Heart right ventricle (tissue), 16 donors: ENCODE measurements at regions not wholly inside any gene's neighbourhood (a gene's known extent, or its start where the extent isn't known, plus 50 kb on each side); places are given as distances from the start of the nearest gene placed in this dataset.

Source experiments
- ATAC-seq, 8 donors: fragments of 200-7000 bp; cut with Tn5 transposase; one replicate each; pipeline ENCODE4 v1.9.1; 2020; ENCODE audit warnings: mild to moderate bottlenecking in 8 of 8, moderate library complexity in 8 of 8, moderate number of reproducible peaks in 1 of 8
- DNase-seq, 2 donors: peaks; one replicate each; pipeline ENCODE4 v3.0.0-alpha.2; 2020
- H3K27ac ChIP-seq, 10 donors: fragments of 200-600 bp; sonication (generic) in 2 of 10; one replicate each; pipeline versions ENCODE4 v1.5.0 to v1.8.0; 2020 to 2022; ENCODE audit warnings: mild to moderate bottlenecking in 3 of 10
- H3K27me3 ChIP-seq, 7 donors: fragments of 200-600 bp; one replicate each; pipeline ENCODE4 v1.8.0; 2021 to 2022; ENCODE audit warnings: mild to moderate bottlenecking in 2 of 7
- H3K36me3 ChIP-seq, 9 donors: fragments of 200-600 bp; sonication (generic) in 1 of 9; one replicate each; pipeline versions ENCODE4 v1.5.0 to v1.8.0; 2020 to 2022; ENCODE audit warnings: mild to moderate bottlenecking in 2 of 9
- H3K4me1 ChIP-seq, 9 donors: fragments of 200-600 bp; sonication (generic) in 1 of 9; one replicate each; pipeline versions ENCODE4 v1.5.0 to v1.8.0; 2020 to 2022; ENCODE audit warnings: mild to moderate bottlenecking in 4 of 9
- H3K4me3 ChIP-seq, 10 donors: fragments of 200-600 bp; sonication (generic) in 2 of 10; one replicate each; pipeline versions ENCODE4 v1.5.0 to v1.8.0; 2020 to 2022; ENCODE audit warnings: mild to moderate bottlenecking in 7 of 10, moderate library complexity in 2 of 10
- H3K9me3 ChIP-seq, 11 donors: fragments of 200-600 bp in 10 of 11; sonication (generic) in 2 of 11; one replicate each; pipeline versions ENCODE4 v1.5.0 to v1.8.0; 2013 to 2022; ENCODE audit warnings: mild to moderate bottlenecking in 2 of 11, control low read depth in 1 of 11, moderate library complexity in 1 of 11
- WGBS, 2 donors: extraction: QIAGEN DNeasy Blood & Tissue Kit; methylation state at CpG; one replicate each; pipeline ENCODE4 v1.1.7; 2013; ENCODE audit warnings: inconsistent platforms in 1 of 2; 5-methylcytosine and 5-hydroxymethylcytosine counted together
- intact Hi-C, 10 donors: fragments of 100-400 bp; cut with DNase I; formaldehyde crosslinking; loops; one replicate each; pipeline versions ENCODE4 v1.11.1 to v1.14.2; 2022
- TF ChIP-seq, protein P1 (sequence below), 9 donors: fragments of 200-600 bp; sonication (generic) in 2 of 9; IDR thresholded peaks; one replicate each; pipeline versions ENCODE4 v1.5.0 to v1.8.0; 2021 to 2022; ENCODE audit warnings: antibody characterized with exemption in 9 of 9, mild to moderate bottlenecking in 5 of 9, moderate library complexity in 1 of 9
- donor health status: Arrhythmogenic right ventricular cardiomyopathy.
- donor health status: ischemic (EF 13 %, LVEDD 7.1; RV severe dilation, severe dysfunction).
- donor health status: healthy with polysubstance abuse.
- donor health status: DM: no; HTN: yes; CAD: no.
- donor health status: DM: no; HTN: no; CAD: no.
- donor health status: ischemic (EF 25% LVEDD 6.9; RV normal size, moderate dysfunction).
- donor health status: ischemic (EF 25% LVEDD 5.7; RV mildly dilated, moderate dysfunction).
- donor health status: healthy.
- donor health status: DM: yes; HTN: yes; CAD: no.
- donor health status: Ischemic cardiomyopathy.
- donor health status: ischemic (EF 35%, LVEDD 5.7; RV mildly dilated, moderate dysfunction).
- donor health status: nonischemic (EF 11% LVEDD 7.7; RV severe dilation, severe dysfunction).
- donor health status: DM: yes; HTN: yes; CAD: no.
- donor health status: PGD.
- donor health status: ischemic (EF 29% LVEDD 5.4; RV normal size, mild dysfunction).
- donor health status: nonischemic (EF 23%, LVEDD 6.1; RV moderate dilation, normal function).

DNA sequence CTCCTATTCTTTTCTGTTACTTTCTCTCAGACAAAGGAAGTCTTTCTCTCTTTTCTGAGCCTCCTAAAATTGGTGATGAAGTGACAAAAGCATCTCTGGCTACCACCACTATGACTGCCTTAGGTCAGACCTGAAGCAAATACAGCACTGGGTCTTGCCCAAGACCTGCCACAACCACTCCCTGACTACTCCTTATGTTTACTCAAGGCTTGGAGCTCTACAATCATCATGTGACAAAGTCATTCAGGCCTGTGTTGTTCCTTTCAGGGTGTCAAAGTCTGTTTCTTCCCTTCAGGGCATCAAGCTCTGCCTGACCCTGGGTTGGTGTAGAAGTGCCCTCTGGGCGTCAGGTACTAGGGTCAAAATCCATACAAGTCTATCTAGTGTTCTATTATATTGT is 419.2 kb upstream of the CT83 start:
- TF ChIP-seq, protein P1, sequence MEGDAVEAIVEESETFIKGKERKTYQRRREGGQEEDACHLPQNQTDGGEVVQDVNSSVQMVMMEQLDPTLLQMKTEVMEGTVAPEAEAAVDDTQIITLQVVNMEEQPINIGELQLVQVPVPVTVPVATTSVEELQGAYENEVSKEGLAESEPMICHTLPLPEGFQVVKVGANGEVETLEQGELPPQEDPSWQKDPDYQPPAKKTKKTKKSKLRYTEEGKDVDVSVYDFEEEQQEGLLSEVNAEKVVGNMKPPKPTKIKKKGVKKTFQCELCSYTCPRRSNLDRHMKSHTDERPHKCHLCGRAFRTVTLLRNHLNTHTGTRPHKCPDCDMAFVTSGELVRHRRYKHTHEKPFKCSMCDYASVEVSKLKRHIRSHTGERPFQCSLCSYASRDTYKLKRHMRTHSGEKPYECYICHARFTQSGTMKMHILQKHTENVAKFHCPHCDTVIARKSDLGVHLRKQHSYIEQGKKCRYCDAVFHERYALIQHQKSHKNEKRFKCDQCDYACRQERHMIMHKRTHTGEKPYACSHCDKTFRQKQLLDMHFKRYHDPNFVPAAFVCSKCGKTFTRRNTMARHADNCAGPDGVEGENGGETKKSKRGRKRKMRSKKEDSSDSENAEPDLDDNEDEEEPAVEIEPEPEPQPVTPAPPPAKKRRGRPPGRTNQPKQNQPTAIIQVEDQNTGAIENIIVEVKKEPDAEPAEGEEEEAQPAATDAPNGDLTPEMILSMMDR (IDR thresholded peaks at IDR 0.05), result no peak
- DNase-seq, result no peak
- Histone ChIP-seq H3K4me3 (no peak overlapping the region), H3K9me3 (peaks cover 0 to 10% (median 0%) of the 10 kb centered on the region in 11 donors), H3K4me1 (no peaks in the 10 kb centered on the region), H3K36me3 (no peaks in the 10 kb centered on the region), H3K27me3 (no peaks in the 10 kb centered on the region), H3K27ac (no peak overlapping the region)
- no peak for ATAC-seq
- 62 to 68% methylated on average over 1 of the region's 1 CpG for WGBS, 2 donors
- intact Hi-C loops, result no loop called here

DNA sequence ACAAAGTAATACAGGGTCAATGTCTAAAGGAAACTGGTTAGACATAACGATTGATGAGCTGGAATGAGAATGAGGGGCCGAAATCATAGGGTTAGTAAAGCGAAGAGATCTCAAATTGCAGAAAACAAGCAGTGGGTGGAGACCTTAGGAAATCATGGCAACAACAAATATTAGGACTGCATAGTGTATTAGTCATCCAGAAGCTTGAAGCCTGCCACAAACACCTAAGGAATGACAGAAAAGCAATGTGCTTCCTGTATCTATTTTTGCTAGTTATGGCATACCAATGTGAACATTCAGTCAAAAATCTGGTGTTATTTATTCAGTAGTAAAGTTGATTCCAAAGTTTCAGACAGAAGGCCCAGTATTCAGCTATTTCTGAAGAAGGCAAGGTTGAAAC is 410.9 kb upstream of the CT83 start:
- Histone ChIP-seq H3K27me3 (no peaks in the 10 kb centered on the region), H3K9me3 (no peaks in the 10 kb centered on the region), H3K4me1 (no peaks in the 10 kb centered on the region), H3K4me3 (no peak overlapping the region), H3K36me3 (no peaks in the 10 kb centered on the region), H3K27ac (no peak overlapping the region)
- TF ChIP-seq, protein P1 (IDR thresholded peaks at IDR 0.05), result no peak
- ATAC-seq (no peak), DNase-seq (no peak)
- intact Hi-C loops, result no loop called here
- WGBS, 2 donors, result 73 to 77% methylated on average over 3 of the region's 3 CpGs

DNA sequence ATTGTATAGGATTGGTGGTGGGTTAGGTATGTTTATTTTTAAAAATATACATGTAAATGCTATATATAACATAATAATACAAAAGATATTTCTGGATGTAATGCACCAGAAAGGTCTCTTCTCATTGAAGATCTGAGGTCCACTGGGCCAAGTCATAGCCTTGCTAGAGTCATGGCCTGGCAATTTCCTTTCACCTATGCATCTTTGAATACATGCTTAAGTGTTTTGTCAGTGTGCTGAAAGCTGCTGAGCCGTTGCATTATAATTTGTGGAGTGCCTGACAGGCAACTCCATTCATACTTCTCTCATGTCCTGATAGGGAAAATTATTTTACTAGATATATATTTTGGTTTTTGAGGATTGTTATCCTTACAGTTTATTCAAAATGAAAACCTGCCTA is 410.2 kb upstream of the CT83 start:
- no peak for DNase-seq
- Histone ChIP-seq H3K4me3 (no peak overlapping the region), H3K9me3 (no peaks in the 10 kb centered on the region), H3K27me3 (no peaks in the 10 kb centered on the region), H3K27ac (no peak overlapping the region), H3K36me3 (no peaks in the 10 kb centered on the region), H3K4me1 (no peaks in the 10 kb centered on the region)
- ATAC-seq, result no peak
- TF ChIP-seq, protein P1 (IDR thresholded peaks at IDR 0.05), result no peak
- intact Hi-C loops, result no loop called here
- 57 to 72% methylated on average over 1 of the region's 1 CpG for WGBS, 2 donors

DNA sequence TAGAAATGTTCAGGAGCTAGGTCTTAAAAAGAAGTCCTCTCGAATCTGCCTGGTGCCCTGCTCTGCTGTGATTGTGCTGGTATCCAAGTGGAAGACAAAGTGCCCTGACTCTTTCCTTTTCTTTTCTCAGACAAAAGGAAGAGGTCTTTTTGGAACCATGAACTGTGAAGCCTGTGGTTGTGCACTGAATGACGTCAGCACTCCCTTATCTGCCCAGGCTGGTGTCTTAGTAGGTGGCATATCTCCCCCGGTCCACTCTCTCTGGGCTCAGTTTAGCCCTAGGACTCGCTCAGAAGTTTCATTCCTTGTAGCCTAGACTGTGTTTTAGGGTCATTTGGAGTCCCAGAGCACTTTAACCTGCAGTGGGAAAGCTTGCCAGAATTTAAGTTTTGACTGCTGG is 400.3 kb upstream of the CT83 start:
- Histone ChIP-seq H3K4me3 (no peak overlapping the region), H3K27me3 (no peaks in the 10 kb centered on the region), H3K4me1 (no peaks in the 10 kb centered on the region), H3K9me3 (no peaks in the 10 kb centered on the region), H3K27ac (no peak overlapping the region), H3K36me3 (no peaks in the 10 kb centered on the region)
- TF ChIP-seq, protein P1 (IDR thresholded peaks at IDR 0.05), result no peak
- intact Hi-C loops, result no loop called here
- WGBS, 2 donors, result 56 to 60% methylated on average over 4 of the region's 4 CpGs
- no peak for DNase-seq
- ATAC-seq, result no peak

DNA sequence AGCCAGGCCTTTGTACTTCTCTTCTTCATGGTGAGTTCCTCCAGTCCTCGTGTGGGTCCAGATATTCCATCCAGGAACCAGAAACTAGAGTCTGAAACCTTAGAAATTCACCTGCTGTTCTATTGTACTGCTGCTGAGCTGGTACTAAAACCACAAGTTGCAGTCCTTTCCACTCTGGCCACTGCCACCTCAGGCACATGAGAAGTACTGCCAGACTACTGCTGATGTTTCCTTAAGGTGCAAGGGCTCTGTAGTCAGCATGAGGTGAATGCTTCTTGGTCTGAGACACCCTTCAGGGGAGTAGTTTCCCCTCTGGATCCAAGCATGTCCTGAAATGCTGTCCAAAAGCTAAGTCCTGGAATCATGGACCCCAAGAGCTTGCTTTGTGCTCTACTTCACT is 399.6 kb upstream of the CT83 start:
- intact Hi-C loops, result no loop called here
- no peak for ATAC-seq
- TF ChIP-seq, protein P1 (IDR thresholded peaks at IDR 0.05), result no peak
- DNase-seq, result no peak
- H3K27ac ChIP-seq, result no peak overlapping the region
- no peak overlapping the region for H3K4me3 ChIP-seq
- 26 to 41% methylated on average over 1 of the region's 1 CpG for WGBS, 2 donors
- no peaks in the 10 kb centered on the region for H3K4me1 ChIP-seq
- H3K36me3 ChIP-seq, result no peaks in the 10 kb centered on the region
- no peaks in the 10 kb centered on the region for H3K9me3 ChIP-seq
- no peaks in the 10 kb centered on the region for H3K27me3 ChIP-seq
